Panc1 (cell line): ENCODE measurements at regions not wholly inside any gene's neighbourhood (a gene's known extent, or its start where the extent isn't known, plus 50 kb on each side); places are given as distances from the start of the nearest gene placed in this dataset.

Experiments used
- ATAC-seq: fragments of 200-7000 bp; cut with Tn5 transposase; 2 replicates; pipeline ENCODE4 v1.9.1; 2020; ENCODE audit warnings: mild to moderate bottlenecking, moderate library complexity
- BruUV-seq: library from RNA; stranded (reverse); fragments of 400-500 nt; replicated peaks from 2 replicates; lab custom pipeline; 2021; lab: Mats Ljungman, UMichigan
- CTCF ChIA-PET: fragments of 300-600 bp; sonication (Branson Sonifier 250); formaldehyde crosslinking; loops from one replicate; lab custom pipeline; 2022; ENCODE audit warnings: antibody characterized with exemption; lab: Charles Lee
- POLR2A ChIA-PET: fragments of 300-600 bp; sonication (Branson Sonifier 250); formaldehyde crosslinking; loops from one replicate; lab custom pipeline; 2022; ENCODE audit warnings: antibody characterized with exemption; lab: Charles Lee
- DNase-seq: peaks from one replicate; pipeline ENCODE4 v3.0.0-alpha.2; 2010; ENCODE audit warnings: low read depth, low spot score
- H3K27ac ChIP-seq: 2 replicates; pipeline ENCODE4 v1.5.1; 2011; ENCODE audit warnings: mild to moderate bottlenecking, low read length, inconsistent platforms
- H3K27me3 ChIP-seq: fragments of 200-500 bp; sonication (Bioruptor generic); 2 replicates; pipeline ENCODE4 v1.6.0; 2014; ENCODE audit warnings: low read length, inconsistent platforms; ENCODE audit not compliant: control insufficient read depth, insufficient read depth
- H3K36me3 ChIP-seq: fragments of 200-500 bp; sonication (Bioruptor generic); 2 replicates; pipeline ENCODE4 v1.5.1; 2014; ENCODE audit warnings: inconsistent platforms, mild to moderate bottlenecking, low read length, moderate library complexity; ENCODE audit not compliant: control insufficient read depth, insufficient read depth
- H3K4me1 ChIP-seq: 2 replicates; pipeline ENCODE4 v1.5.1; 2011; ENCODE audit warnings: inconsistent platforms, mild to moderate bottlenecking, low read length, moderate library complexity; ENCODE audit not compliant: control insufficient read depth, insufficient read depth
- H3K4me3 ChIP-seq, 2 experiments: 2 replicates each; pipeline ENCODE4 v1.5.1; 2011 to 2012; ENCODE audit warnings: low read depth in 2 of 2, low read length in 2 of 2, mild to moderate bottlenecking in 2 of 2, inconsistent platforms in 1 of 2, moderate library complexity in 1 of 2
- H3K9me3 ChIP-seq: fragments of 200-500 bp; sonication (Bioruptor generic); 2 replicates; pipeline ENCODE4 v1.5.1; 2014; ENCODE audit warnings: low read depth, mild to moderate bottlenecking, inconsistent platforms, low read length, moderate library complexity; ENCODE audit not compliant: control insufficient read depth, insufficient read depth
- POLR2AphosphoS5 ChIP-seq: IDR thresholded peaks from 2 replicates; pipeline ENCODE4 v1.6.1; 2012; ENCODE audit warnings: mild to moderate bottlenecking, low read depth, low read length, moderate library complexity
- SIN3A ChIP-seq: IDR thresholded peaks from 2 replicates; pipeline ENCODE4 v1.6.1; 2012; ENCODE audit warnings: low read depth, mild to moderate bottlenecking, low read length, moderate library complexity, borderline replicate concordance; ENCODE audit not compliant: insufficient read depth
- TCF7L2 ChIP-seq: IDR thresholded peaks from 2 replicates; pipeline ENCODE4 v1.6.1; 2011; ENCODE audit warnings: mild to moderate bottlenecking, low read depth, low read length, inconsistent platforms
- in situ Hi-C: cut with HindIII; loops from 2 replicates; pipeline ENCODE4 v1.10.0; 2016; ENCODE audit warnings: low sequenced_read_pairs, low pct_unique_long_range_greater_than_20kb
- intact Hi-C: fragments of 100-400 bp; cut with micrococcal nuclease; formaldehyde crosslinking; loops from one replicate; pipeline ENCODE4 v1.10.0; 2022; ENCODE audit not compliant: unreplicated experiment
- TF ChIP-seq, protein P1 (sequence below), 2 experiments: IDR thresholded peaks; 2 replicates each; pipeline ENCODE4 v1.6.1; 2011 to 2012; ENCODE audit warnings: low read depth in 2 of 2, control low read depth in 1 of 2, low read length in 1 of 2, mild to moderate bottlenecking in 1 of 2, moderate library complexity in 1 of 2; ENCODE audit not compliant: insufficient read depth in 1 of 2
- TF ChIP-seq, protein P2 (sequence below): fragments of 450-650 bp; IDR thresholded peaks from 2 replicates; pipeline ENCODE4 v1.5.1; 2017; ENCODE audit warnings: mild to moderate bottlenecking

DNA sequence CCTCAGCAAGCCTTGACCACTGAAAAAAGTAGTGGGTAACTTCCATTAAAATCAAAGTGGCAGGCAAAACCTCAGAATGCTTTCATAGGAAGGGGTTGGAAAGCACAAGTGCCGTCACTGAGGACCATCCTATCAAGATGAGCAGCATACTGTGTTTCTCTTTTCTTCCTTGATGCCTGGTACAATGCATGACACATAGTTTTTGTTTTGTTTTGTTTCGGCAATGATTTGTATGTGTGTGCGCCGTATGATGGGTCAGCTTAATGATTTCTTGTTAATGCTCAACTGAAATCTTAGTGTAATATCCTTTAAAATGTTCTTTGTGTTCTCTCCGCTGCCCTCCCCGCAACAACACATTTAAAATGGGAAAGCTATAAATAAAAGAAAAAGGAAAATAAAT lies 476.4 kb upstream of the KCNMB2 start:
- no peak overlapping the region for H3K27ac ChIP-seq
- TF ChIP-seq, protein P1, sequence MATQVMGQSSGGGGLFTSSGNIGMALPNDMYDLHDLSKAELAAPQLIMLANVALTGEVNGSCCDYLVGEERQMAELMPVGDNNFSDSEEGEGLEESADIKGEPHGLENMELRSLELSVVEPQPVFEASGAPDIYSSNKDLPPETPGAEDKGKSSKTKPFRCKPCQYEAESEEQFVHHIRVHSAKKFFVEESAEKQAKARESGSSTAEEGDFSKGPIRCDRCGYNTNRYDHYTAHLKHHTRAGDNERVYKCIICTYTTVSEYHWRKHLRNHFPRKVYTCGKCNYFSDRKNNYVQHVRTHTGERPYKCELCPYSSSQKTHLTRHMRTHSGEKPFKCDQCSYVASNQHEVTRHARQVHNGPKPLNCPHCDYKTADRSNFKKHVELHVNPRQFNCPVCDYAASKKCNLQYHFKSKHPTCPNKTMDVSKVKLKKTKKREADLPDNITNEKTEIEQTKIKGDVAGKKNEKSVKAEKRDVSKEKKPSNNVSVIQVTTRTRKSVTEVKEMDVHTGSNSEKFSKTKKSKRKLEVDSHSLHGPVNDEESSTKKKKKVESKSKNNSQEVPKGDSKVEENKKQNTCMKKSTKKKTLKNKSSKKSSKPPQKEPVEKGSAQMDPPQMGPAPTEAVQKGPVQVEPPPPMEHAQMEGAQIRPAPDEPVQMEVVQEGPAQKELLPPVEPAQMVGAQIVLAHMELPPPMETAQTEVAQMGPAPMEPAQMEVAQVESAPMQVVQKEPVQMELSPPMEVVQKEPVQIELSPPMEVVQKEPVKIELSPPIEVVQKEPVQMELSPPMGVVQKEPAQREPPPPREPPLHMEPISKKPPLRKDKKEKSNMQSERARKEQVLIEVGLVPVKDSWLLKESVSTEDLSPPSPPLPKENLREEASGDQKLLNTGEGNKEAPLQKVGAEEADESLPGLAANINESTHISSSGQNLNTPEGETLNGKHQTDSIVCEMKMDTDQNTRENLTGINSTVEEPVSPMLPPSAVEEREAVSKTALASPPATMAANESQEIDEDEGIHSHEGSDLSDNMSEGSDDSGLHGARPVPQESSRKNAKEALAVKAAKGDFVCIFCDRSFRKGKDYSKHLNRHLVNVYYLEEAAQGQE (IDR thresholded peaks at IDR 0.05; ENCODE audit: insufficient read depth in 1 of 2, low read depth in 2 of 2, low read length in 1 of 2) = no peak
- TF ChIP-seq SIN3A (no peak), TCF7L2 (no peak), POLR2AphosphoS5 (no peak)
- TF ChIP-seq, protein P2, sequence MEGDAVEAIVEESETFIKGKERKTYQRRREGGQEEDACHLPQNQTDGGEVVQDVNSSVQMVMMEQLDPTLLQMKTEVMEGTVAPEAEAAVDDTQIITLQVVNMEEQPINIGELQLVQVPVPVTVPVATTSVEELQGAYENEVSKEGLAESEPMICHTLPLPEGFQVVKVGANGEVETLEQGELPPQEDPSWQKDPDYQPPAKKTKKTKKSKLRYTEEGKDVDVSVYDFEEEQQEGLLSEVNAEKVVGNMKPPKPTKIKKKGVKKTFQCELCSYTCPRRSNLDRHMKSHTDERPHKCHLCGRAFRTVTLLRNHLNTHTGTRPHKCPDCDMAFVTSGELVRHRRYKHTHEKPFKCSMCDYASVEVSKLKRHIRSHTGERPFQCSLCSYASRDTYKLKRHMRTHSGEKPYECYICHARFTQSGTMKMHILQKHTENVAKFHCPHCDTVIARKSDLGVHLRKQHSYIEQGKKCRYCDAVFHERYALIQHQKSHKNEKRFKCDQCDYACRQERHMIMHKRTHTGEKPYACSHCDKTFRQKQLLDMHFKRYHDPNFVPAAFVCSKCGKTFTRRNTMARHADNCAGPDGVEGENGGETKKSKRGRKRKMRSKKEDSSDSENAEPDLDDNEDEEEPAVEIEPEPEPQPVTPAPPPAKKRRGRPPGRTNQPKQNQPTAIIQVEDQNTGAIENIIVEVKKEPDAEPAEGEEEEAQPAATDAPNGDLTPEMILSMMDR = no peak
- intact Hi-C loops (loop anchor here (10.0 kb wide), 1 partner anchor 585 kb away; no protein-coding TSS in a partner anchor), in situ Hi-C loops (no loop called here)
- no peaks in the 10 kb centered on the region; the same call in 1 of the 2 replicates for H3K4me1 ChIP-seq
- ATAC-seq = no peak
- ChIA-PET POLR2A (interaction anchor here (0.6 kb wide), 1 partner anchor 166 kb away, joined by 6 read pairs; no protein-coding TSS in a partner anchor), CTCF (no interaction called here)
- H3K27me3 ChIP-seq = no peaks in the 10 kb centered on the region
- H3K36me3 ChIP-seq = no peaks in the 10 kb centered on the region
- H3K9me3 ChIP-seq = no peaks in the 10 kb centered on the region
- DNase-seq = no peak
- no TSS peak for BruUV-seq
- no peak overlapping the region for H3K4me3 ChIP-seq

DNA sequence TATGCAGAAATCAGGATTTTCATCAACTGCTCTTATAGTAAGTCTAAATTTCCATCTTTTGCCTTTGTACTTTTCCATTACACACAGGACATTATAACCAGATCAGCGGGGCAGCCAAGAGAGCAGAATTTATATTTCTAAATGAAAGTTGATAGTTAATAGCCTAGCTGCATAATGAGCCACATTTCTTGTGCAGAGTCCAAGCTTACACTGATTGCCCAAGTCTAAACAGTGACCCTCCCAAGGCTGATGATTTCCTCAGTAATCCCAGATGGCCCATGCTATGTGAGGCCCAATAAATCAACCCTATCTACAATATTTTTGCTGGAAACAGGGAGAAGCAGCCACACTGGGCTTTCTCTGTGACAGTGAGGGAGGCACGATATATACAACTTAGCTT lies 475.8 kb upstream of the KCNMB2 start:
- no peak for ATAC-seq
- intact Hi-C loops = loop anchor here (10.0 kb wide), 1 partner anchor 586 kb away; no protein-coding TSS in a partner anchor
- ChIA-PET POLR2A (no interaction called here), CTCF (no interaction called here)
- in situ Hi-C loops = no loop called here
- no peak overlapping the region for H3K27ac ChIP-seq
- peaks cover 3% of the 10 kb centered on the region; the same call in 1 of the 2 replicates for H3K9me3 ChIP-seq
- no peaks in the 10 kb centered on the region for H3K36me3 ChIP-seq
- TF ChIP-seq, protein P2 = no peak
- TF ChIP-seq POLR2AphosphoS5 (no peak), SIN3A (no peak), TCF7L2 (no peak)
- TF ChIP-seq, protein P1 (IDR thresholded peaks at IDR 0.05; ENCODE audit: insufficient read depth in 1 of 2, low read depth in 2 of 2, low read length in 1 of 2) = no peak
- H3K27me3 ChIP-seq = no peaks in the 10 kb centered on the region
- H3K4me1 ChIP-seq = no peaks in the 10 kb centered on the region; the same call in 1 of the 2 replicates
- H3K4me3 ChIP-seq = no peak overlapping the region
- BruUV-seq = no TSS peak
- no peak for DNase-seq
